H9 (cell line): ENCODE measurements at regions not wholly inside any gene's neighbourhood (a gene's known extent, or its start where the extent isn't known, plus 50 kb on each side); places are given as distances from the start of the nearest gene placed in this dataset.

Experiments
- DNase-seq: peaks from one replicate; pipeline ENCODE4 v3.0.0-alpha.2; 2017
- H2AFZ ChIP-seq: one replicate; pipeline ENCODE4 v1.6.1; 2013; ENCODE audit warnings: mild to moderate bottlenecking, low read length, control low read depth, moderate library complexity
- H2AK5ac ChIP-seq: 2 replicates; pipeline ENCODE4 v1.6.1; 2013; ENCODE audit warnings: low read length, control low read depth, mixed read lengths; ENCODE audit not compliant: insufficient read length
- H2BK120ac ChIP-seq: one replicate; pipeline ENCODE4 v1.6.1; 2013; ENCODE audit warnings: low read depth, mild to moderate bottlenecking, low read length, control low read depth, inconsistent platforms; ENCODE audit not compliant: poor library complexity, severe bottlenecking
- H2BK12ac ChIP-seq: 2 replicates; pipeline ENCODE4 v1.6.1; 2013; ENCODE audit warnings: low read length, control low read depth, mixed read lengths, low read depth; ENCODE audit not compliant: insufficient read length
- H2BK15ac ChIP-seq: 2 replicates; pipeline ENCODE4 v1.6.1; 2013; ENCODE audit warnings: low read depth, low read length, control low read depth
- H2BK20ac ChIP-seq: one replicate; pipeline ENCODE4 v1.6.1; 2013; ENCODE audit warnings: low read depth, mild to moderate bottlenecking, low read length, control low read depth, inconsistent platforms; ENCODE audit not compliant: poor library complexity, severe bottlenecking
- H2BK5ac ChIP-seq: 2 replicates; pipeline ENCODE4 v1.6.1; 2013; ENCODE audit warnings: low read length, control low read depth, mixed read lengths; ENCODE audit not compliant: insufficient read length
- H3K14ac ChIP-seq: 2 replicates; pipeline ENCODE4 v1.6.1; 2013; ENCODE audit warnings: low read length, control low read depth; ENCODE audit not compliant: insufficient read depth
- H3K18ac ChIP-seq: 2 replicates; pipeline ENCODE4 v1.6.1; 2013; ENCODE audit warnings: low read depth, mild to moderate bottlenecking, mixed read lengths, low read length, control low read depth; ENCODE audit not compliant: insufficient read length
- H3K23ac ChIP-seq: 2 replicates; pipeline ENCODE4 v1.6.1; 2013; ENCODE audit warnings: low read length, control low read depth, mixed read lengths, low read depth; ENCODE audit not compliant: insufficient read length
- H3K23me2 ChIP-seq: 2 replicates; pipeline ENCODE4 v1.6.1; 2013; ENCODE audit warnings: low read depth, mild to moderate bottlenecking, mixed read lengths, low read length, control low read depth; ENCODE audit not compliant: insufficient read length, poor library complexity, severe bottlenecking
- H3K27ac ChIP-seq: 2 replicates; pipeline ENCODE4 v1.5.1; 2013; ENCODE audit warnings: low read length, control low read depth, mixed read lengths, low read depth; ENCODE audit not compliant: insufficient read length
- H3K27me3 ChIP-seq: 2 replicates; pipeline ENCODE4 v1.6.1; 2013; ENCODE audit warnings: low read length, control low read depth, inconsistent platforms; ENCODE audit not compliant: insufficient read depth
- H3K4ac ChIP-seq: 2 replicates; pipeline ENCODE4 v1.6.1; 2013; ENCODE audit warnings: low read depth, mild to moderate bottlenecking, control low read depth, inconsistent platforms, low read length, moderate library complexity
- H3K4me1 ChIP-seq: 2 replicates; pipeline ENCODE4 v1.6.1; 2013; ENCODE audit warnings: low read length, control low read depth, inconsistent platforms; ENCODE audit not compliant: insufficient read depth
- H3K4me2 ChIP-seq: 2 replicates; pipeline ENCODE4 v1.6.1; 2013; ENCODE audit warnings: low read length, control low read depth, mixed read lengths; ENCODE audit not compliant: insufficient read length, insufficient read depth
- H3K56ac ChIP-seq: 2 replicates; pipeline ENCODE4 v1.6.1; 2013; ENCODE audit warnings: low read depth, mild to moderate bottlenecking, mixed read lengths, low read length, control low read depth; ENCODE audit not compliant: insufficient read length
- H3K79me1 ChIP-seq: 2 replicates; pipeline ENCODE4 v1.6.1; 2013; ENCODE audit warnings: low read depth, mild to moderate bottlenecking, moderate library complexity, low read length, control low read depth, inconsistent platforms; ENCODE audit not compliant: insufficient read depth, poor library complexity, severe bottlenecking
- H3K79me2 ChIP-seq: 2 replicates; pipeline ENCODE4 v1.6.1; 2013; ENCODE audit warnings: low read length, control low read depth, inconsistent platforms; ENCODE audit not compliant: insufficient read depth
- H3K9ac ChIP-seq: 2 replicates; pipeline ENCODE4 v1.6.1; 2013; ENCODE audit warnings: low read length, control low read depth, mixed read lengths; ENCODE audit not compliant: insufficient read length; ENCODE audit errors: extremely low read depth
- H3K9me3 ChIP-seq: one replicate; pipeline ENCODE4 v1.6.1; 2013; ENCODE audit warnings: low read depth, low read length, inconsistent platforms; ENCODE audit not compliant: control insufficient read depth
- H3T11ph ChIP-seq: one replicate; pipeline ENCODE4 v1.6.1; 2013; ENCODE audit warnings: mild to moderate bottlenecking, low read length, control low read depth, inconsistent platforms
- H4K20me1 ChIP-seq: one replicate; pipeline ENCODE4 v1.6.1; 2013; ENCODE audit not compliant: control insufficient read depth, insufficient read length, insufficient read depth
- H4K5ac ChIP-seq: 2 replicates; pipeline ENCODE4 v1.6.1; 2013; ENCODE audit warnings: low read depth, mild to moderate bottlenecking, mixed read lengths, low read length, control low read depth; ENCODE audit not compliant: insufficient read length
- H4K8ac ChIP-seq: replicated peaks from 2 replicates; pipeline ENCODE4 v1.6.1; 2013; ENCODE audit warnings: low read length, control low read depth, mixed read lengths, low read depth; ENCODE audit not compliant: insufficient read length
- H4K91ac ChIP-seq: 2 replicates; pipeline ENCODE4 v1.6.1; 2013; ENCODE audit warnings: low read depth, mild to moderate bottlenecking, moderate library complexity, mixed read lengths, low read length, control low read depth; ENCODE audit not compliant: insufficient read length
- H3K27ac Mint-ChIP-seq, 3 experiments: 2 replicates in 2 of 3; 3 replicates in 1 of 3; pipeline ENCODE4 v1.8.0; 2020 to 2021; ENCODE audit warnings: mixed read lengths in 3 of 3, mild to moderate bottlenecking in 1 of 3, moderate library complexity in 1 of 3
- H3K27me3 Mint-ChIP-seq: 2 replicates; pipeline ENCODE4 v1.8.0; 2021; ENCODE audit warnings: low read depth, mild to moderate bottlenecking, moderate library complexity, mixed read lengths
- H3K36me3 Mint-ChIP-seq, 3 experiments: 2 replicates in 2 of 3; 3 replicates in 1 of 3; pipeline ENCODE4 v1.8.0; 2020 to 2021; ENCODE audit warnings: low read depth in 3 of 3, mixed read lengths in 3 of 3; ENCODE audit not compliant: insufficient read depth in 1 of 3
- H3K4me1 Mint-ChIP-seq, 2 experiments: 2 replicates each; pipeline ENCODE4 v1.8.0; 2020; ENCODE audit warnings: mixed read lengths in 2 of 2
- H3K4me3 Mint-ChIP-seq, 2 experiments: 2 replicates in 1 of 2; 3 replicates in 1 of 2; pipeline ENCODE4 v1.8.0; 2020 to 2021; ENCODE audit warnings: mild to moderate bottlenecking in 2 of 2, mixed read lengths in 2 of 2, moderate library complexity in 1 of 2
- H3K9me3 Mint-ChIP-seq, 2 experiments: 2 replicates in 1 of 2; 3 replicates in 1 of 2; pipeline ENCODE4 v1.8.0; 2020; ENCODE audit warnings: mild to moderate bottlenecking in 2 of 2, mixed read lengths in 2 of 2, moderate library complexity in 1 of 2
- WGBS: extraction: QIAGEN DNeasy Blood & Tissue Kit; methylation state at CpG from one replicate; pipeline ENCODE4 v1.1.7; 2013; ENCODE audit warnings: missing lambda C conversion rate, low lambda C conversion rate, mixed read lengths; ENCODE audit not compliant: insufficient read length; ENCODE audit errors: extremely low coverage; 5-methylcytosine and 5-hydroxymethylcytosine counted together
- TF ChIP-seq, protein P1 (sequence below): fragments of 200-600 bp; sonication (generic); conservative IDR thresholded peaks from 3 replicates; pipeline ENCODE4 v1.8.0; 2021; ENCODE audit warnings: antibody characterized with exemption, mild to moderate bottlenecking

DNA sequence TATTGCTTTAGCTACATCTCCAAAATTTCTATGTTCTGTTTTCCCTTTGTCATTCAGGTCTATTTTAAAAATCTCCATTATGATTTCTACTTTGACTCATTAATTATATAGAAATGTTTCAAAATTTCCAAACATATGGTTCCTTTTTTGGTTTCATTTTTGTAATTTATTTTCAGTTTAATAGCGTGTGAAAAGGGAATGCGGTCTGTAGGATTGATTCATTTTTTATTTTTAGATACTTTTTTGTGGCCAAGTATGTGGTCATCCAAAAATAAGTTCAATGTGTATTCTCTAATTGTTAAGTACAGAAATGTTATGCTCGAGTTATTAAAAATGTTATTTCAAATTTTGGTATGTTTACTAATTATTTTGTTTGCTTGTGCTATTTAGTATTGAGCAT, 72.5 kb upstream of the ANKRD1 start:
- H3K4me1 Mint-ChIP-seq, result no peaks in the 10 kb centered on the region
- no peak overlapping the region for H2BK5ac ChIP-seq
- H2BK120ac ChIP-seq, result no peak overlapping the region
- H3K27ac Mint-ChIP-seq, result no peak overlapping the region
- H3K27ac ChIP-seq, result no peak overlapping the region
- H3K79me1 ChIP-seq, result no peaks in the 10 kb centered on the region
- no peaks in the 10 kb centered on the region; the same call in 1 of the 2 replicates for H3K27me3 ChIP-seq
- TF ChIP-seq, protein P1, sequence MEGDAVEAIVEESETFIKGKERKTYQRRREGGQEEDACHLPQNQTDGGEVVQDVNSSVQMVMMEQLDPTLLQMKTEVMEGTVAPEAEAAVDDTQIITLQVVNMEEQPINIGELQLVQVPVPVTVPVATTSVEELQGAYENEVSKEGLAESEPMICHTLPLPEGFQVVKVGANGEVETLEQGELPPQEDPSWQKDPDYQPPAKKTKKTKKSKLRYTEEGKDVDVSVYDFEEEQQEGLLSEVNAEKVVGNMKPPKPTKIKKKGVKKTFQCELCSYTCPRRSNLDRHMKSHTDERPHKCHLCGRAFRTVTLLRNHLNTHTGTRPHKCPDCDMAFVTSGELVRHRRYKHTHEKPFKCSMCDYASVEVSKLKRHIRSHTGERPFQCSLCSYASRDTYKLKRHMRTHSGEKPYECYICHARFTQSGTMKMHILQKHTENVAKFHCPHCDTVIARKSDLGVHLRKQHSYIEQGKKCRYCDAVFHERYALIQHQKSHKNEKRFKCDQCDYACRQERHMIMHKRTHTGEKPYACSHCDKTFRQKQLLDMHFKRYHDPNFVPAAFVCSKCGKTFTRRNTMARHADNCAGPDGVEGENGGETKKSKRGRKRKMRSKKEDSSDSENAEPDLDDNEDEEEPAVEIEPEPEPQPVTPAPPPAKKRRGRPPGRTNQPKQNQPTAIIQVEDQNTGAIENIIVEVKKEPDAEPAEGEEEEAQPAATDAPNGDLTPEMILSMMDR, result no peak
- no peak overlapping the region for H3K18ac ChIP-seq
- H4K20me1 ChIP-seq, result no peaks in the 10 kb centered on the region
- no peak overlapping the region for H4K5ac ChIP-seq
- no peak overlapping the region for H3T11ph ChIP-seq
- DNase-seq, result no peak
- no peak overlapping the region for H2BK12ac ChIP-seq
- no peak overlapping the region for H3K4me2 ChIP-seq
- H3K4me1 ChIP-seq, result no peaks in the 10 kb centered on the region
- H3K4ac ChIP-seq, result no peak overlapping the region
- no peak overlapping the region for H2AK5ac ChIP-seq
- no peaks in the 10 kb centered on the region for H3K23me2 ChIP-seq
- no CpG with 5 or more reads among the region's 3 CpGs for WGBS
- H3K36me3 Mint-ChIP-seq, result no peaks in the 10 kb centered on the region
- H3K9me3 Mint-ChIP-seq, result no peaks in the 10 kb centered on the region
- H3K79me2 ChIP-seq, result no peaks in the 10 kb centered on the region
- no peak overlapping the region for H2AFZ ChIP-seq
- no peaks in the 10 kb centered on the region for H3K9me3 ChIP-seq
- H3K9ac ChIP-seq, result no peak overlapping the region
- no peak overlapping the region for H2BK15ac ChIP-seq
- peaks cover 19% of the 10 kb centered on the region for H3K27me3 Mint-ChIP-seq
- no peak overlapping the region for H4K8ac ChIP-seq
- no peak overlapping the region for H3K56ac ChIP-seq
- no peak overlapping the region for H2BK20ac ChIP-seq
- H3K23ac ChIP-seq, result no peak overlapping the region
- H3K4me3 Mint-ChIP-seq, result no peak overlapping the region
- H4K91ac ChIP-seq, result no peak overlapping the region
- H3K14ac ChIP-seq, result no peak overlapping the region
